ENCODE measurements at regions not wholly inside any gene's neighbourhood (a gene's known extent, or its start where the extent isn't known, plus 50 kb on each side); places are given as distances from the start of the nearest gene placed in this dataset.

GRCh38 chr4:89665662-89666061, 171.3 kb downstream of the SNCA start:
- no peak for DNase-seq

GRCh38 chr4:89664521-89664920, 172.4 kb downstream of the SNCA start:
- DNase-seq, result no peak

- DNase-seq, result peak; percentile 96
These were observed 175.6 kb downstream of the SNCA start for GRCh38 chr4:89661173-89661899.

GRCh38 chr4:89660444-89661172, 176.4 kb downstream of the SNCA start:
- DNase-seq, result no peak

GRCh38 chr4:89658701-89659024, 178.3 kb downstream of the SNCA start:
- no peak for DNase-seq

- DNase-seq, result no peak
These were observed 178.8 kb downstream of the SNCA start for GRCh38 chr4:89657931-89658700.

GRCh38 chr4:89653012-89653411, 183.9 kb downstream of the SNCA start:
- DNase-seq, result no peak

GRCh38 chr4:89645482-89645881, 191.5 kb downstream of the SNCA start:
- DNase-seq, result no peak

GRCh38 chr4:89641367-89641687, 195.6 kb downstream of the SNCA start:
- no peak for DNase-seq

GRCh38 chr4:89640620-89641366, 196.2 kb downstream of the SNCA start:
- DNase-seq, result no peak

- DNase-seq, result no peak
These were observed 197.6 kb downstream of the SNCA start for GRCh38 chr4:89639395-89639794.

- DNase-seq, result no peak
These were observed 211.2 kb downstream of the SNCA start for GRCh38 chr4:89625599-89626293.

GRCh38 chr4:89619206-89619962, 217.6 kb downstream of the SNCA start:
- DNase-seq, result peak; percentile 65

GRCh38 chr4:89618151-89618550, 218.8 kb downstream of the SNCA start:
- no peak for DNase-seq

- DNase-seq, result peak; percentile 80
These were observed 219.6 kb downstream of the SNCA start for GRCh38 chr4:89617317-89617716.

- no peak for DNase-seq
These were observed 220.6 kb downstream of the SNCA start for GRCh38 chr4:89616382-89616781.

GRCh38 chr4:89615051-89615450, 221.9 kb downstream of the SNCA start:
- peak; percentile 7 for DNase-seq

GRCh38 chr4:89614155-89614554, 222.8 kb downstream of the SNCA start:
- no peak for DNase-seq

GRCh38 chr4:89610236-89610635, 226.7 kb downstream of the SNCA start:
- no peak for DNase-seq

GRCh38 chr4:89609756-89610155, 227.2 kb downstream of the SNCA start:
- no peak for DNase-seq

- no peak for DNase-seq
These were observed 232.0 kb downstream of the SNCA start for GRCh38 chr4:89604951-89605350.

GRCh38 chr4:89599026-89599425, 237.9 kb downstream of the SNCA start:
- no peak for DNase-seq
